NCI-H2081 treated with DMSO at 0.1 percent for 48 hours (cell line): ENCODE measurements at regions not wholly inside any gene's neighbourhood (a gene's known extent, or its start where the extent isn't known, plus 50 kb on each side); places are given as distances from the start of the nearest gene placed in this dataset.
"Not testable (repeated sequence)": the region's sequence is repeated elsewhere in the genome, so short reads cannot be mapped to it uniquely, and the experiment has no call there.

Source experiments
- DNase-seq: peaks from one replicate; lab custom pipeline; 2025; lab: John Stamatoyannopoulos, UW

GRCh38 chr12:84391176-84391575 lies 521.4 kb downstream of the SLC6A15 start:
- DNase-seq = not testable (repeated sequence)

DNA sequence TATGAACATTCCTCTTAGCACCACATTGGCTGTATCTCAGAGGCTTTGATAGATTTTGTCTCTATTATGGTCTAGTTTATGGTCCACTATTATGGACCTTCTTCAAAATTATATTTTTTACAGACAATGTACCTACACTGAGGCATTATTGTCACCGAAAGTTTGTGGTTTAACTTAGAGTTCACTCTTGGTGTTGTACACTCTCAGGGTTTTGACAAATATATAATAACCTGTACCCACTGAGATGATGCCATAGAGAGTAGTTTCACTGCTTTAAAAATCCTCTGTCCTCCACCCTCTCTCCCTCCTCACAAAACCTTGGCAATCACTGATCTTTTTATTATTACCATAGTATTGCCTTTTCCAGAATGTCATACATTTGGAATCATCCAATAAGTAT lies 528.2 kb downstream of the SLC6A15 start:
- DNase-seq = no peak

GRCh38 chr12:84382486-84382885 lies 530.1 kb downstream of the SLC6A15 start:
- not testable (repeated sequence) for DNase-seq

- no peak for DNase-seq
These were observed 536.3 kb downstream of the SLC6A15 start for GRCh38 chr12:84376320-84376719.

DNA sequence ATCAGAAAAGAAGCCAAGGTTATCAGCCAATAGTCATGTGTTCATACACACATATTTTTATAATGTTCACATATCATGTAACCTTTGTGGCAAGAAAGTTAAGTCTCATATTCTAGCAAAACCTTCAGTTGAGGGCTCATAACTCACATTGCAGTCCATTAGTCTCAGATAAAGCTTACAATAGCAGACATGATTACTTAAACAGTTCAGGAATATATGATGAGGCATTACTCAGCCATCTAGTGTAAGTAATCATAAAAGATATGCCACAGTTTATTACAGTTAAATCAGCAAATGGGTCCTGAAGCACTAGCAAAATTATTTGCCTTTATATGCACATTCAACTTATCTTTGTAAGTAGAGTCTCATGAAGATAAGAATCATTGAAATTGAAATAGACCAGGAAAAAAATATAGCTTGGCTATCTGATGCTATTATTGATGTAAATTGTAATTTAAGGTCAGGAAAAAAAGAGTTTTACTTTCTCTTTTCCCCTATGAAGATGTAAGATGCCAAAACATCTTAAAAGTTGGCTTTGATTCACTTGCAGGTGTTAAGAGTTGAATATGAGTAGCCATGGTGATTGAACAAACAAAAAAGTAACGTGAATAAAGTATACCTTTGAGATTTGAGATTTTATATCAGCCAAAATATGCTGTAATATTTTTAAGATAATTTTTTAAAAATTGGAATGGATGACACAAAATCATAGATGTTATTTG lies 537.0 kb downstream of the SLC6A15 start:
- DNase-seq = no peak

GRCh38 chr12:84362552-84362897 lies 550.1 kb downstream of the SLC6A15 start:
- DNase-seq = no peak

DNA sequence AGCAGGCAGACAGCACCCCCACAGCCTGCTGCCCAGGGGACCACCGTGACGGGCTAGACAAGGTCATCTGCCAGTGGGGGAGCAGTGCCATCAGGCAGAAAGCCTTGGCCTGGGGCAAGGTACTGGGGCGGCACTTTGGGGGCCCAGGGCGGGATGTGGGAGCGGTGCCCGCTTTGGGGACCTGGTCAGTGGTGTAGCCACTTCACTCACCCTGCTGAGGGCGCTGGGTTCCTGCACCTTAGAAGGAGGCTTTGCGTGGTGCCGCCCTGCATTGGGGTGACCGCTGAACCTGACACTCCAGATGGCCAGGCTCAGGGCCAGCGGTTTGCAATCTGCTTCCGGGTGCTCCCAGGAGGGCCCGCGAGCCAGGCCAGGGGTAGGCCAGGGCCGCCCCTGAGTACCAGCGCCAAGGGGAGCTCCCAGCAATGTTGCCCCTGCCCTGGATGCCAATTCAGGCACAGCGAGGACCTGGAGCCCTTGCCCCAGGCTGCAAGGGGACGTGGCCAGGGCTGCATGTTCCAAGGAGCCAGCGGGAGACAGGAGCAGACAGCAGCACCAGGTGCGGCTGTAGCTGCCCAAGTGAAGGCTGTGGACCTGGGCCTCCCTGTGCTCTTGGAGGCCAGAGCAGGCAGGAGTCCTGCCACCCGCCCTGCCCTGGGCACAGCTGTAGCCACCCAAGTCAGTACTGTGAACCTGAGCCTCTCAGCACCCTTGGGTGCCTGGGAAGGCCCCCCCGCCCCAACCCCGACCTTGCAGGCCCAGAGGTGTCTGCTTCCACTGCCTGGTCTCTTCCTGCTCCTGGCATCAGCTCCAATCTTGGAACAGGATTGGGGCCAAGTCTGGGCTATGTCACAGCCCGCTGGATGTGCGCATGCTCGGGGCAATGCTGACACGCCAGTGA lies 550.7 kb downstream of the SLC6A15 start:
- no peak for DNase-seq

DNA sequence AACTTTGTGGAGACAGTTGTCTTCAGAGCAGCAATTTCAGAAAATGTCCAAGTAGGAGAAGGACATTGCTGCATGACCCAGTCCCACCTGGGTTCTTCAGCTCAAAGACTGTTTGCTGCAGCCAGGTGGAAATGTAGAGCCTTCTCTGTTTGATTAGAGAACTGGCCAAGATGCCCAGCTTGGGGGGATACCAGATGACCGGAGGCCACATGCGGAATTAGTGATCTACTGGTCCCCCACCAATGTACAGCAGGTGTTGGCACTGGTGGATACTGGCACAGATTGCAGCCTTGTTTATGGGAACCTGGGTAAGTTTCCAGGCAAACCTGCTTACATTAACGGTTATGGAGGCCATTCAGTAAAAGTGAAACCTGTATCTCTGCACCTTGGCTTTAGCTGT lies 555.3 kb downstream of the SLC6A15 start:
- DNase-seq = no peak

GRCh38 chr12:84356224-84356623 lies 556.4 kb downstream of the SLC6A15 start:
- DNase-seq = no peak

- no peak for DNase-seq
These were observed 557.0 kb downstream of the SLC6A15 start for GRCh38 chr12:84355561-84355960.

GRCh38 chr12:84348582-84348981 lies 564.0 kb downstream of the SLC6A15 start:
- no peak for DNase-seq

DNA sequence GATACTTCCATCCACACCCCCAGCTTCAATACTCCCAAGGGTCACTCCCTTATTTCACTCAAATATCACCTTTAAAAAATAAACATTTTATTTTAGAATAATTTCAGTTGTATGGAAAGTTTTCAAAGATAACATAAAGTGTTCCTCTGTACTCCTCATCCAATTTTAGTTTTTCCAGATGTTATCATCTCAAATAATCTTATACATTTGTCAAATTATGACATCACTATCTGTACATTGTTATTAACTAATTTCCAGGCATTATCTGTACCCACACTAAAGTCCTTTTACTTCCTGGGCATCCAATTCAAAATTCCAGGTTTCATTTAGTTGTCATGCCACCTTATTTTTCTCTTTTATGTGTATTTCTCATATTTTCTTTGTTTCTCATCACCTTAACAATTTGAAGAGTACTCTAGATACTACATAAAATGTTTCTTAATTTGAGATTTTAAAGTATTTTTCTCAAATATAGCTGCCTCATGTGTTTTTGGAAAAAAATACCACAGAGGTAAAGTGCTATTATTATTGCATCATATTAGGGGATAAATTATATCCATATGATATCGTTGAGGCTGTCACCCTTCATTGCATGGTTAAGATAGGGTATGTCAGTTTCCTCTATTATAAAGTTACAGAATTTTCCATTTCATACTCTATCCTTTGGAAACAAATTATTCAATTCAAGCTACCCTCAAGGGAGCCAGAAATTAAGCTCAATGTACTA lies 571.0 kb downstream of the SLC6A15 start:
- DNase-seq = no peak

DNA sequence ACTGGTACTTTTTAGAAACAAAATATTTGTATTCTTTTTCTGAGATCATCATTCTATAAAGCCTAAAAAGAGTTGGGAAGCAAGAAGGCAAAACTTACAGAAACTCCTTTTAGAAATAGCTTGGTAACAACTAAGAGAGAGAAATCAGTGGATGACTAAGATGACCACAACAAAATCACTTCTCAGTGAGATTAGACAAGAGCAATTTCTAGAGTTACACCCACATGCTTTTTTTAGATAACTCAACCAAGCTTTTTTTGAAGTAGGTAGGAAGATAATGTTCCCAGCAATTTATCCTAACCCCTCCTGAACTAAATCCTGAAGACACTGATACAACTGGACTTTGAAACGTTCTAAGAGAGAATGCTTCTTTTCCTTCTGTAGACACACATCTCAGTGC lies 576.4 kb downstream of the SLC6A15 start:
- no peak for DNase-seq

DNA sequence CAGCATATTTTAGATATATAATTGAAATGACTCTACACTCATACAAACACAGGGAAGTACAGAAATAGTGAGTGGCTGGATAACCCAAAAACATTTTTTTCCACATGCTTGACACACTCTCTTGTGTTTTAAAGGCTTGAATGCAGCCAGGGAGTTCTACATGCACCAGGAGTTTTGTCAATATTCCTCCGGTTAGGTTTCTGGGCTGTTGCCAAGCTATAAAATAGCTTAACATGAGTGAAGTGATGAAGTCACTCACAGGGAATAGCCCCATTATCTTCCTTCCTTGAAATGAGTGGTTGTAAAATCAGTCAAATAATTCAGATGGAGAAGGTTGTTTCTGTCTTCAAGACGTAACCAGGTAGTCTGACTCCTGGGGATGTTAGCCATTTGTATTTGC lies 582.7 kb downstream of the SLC6A15 start:
- DNase-seq = no peak

GRCh38 chr12:84315926-84316325 lies 596.7 kb downstream of the SLC6A15 start:
- DNase-seq = no peak

- DNase-seq = no peak
These were observed 599.3 kb downstream of the SLC6A15 start for GRCh38 chr12:84313323-84313675.

DNA sequence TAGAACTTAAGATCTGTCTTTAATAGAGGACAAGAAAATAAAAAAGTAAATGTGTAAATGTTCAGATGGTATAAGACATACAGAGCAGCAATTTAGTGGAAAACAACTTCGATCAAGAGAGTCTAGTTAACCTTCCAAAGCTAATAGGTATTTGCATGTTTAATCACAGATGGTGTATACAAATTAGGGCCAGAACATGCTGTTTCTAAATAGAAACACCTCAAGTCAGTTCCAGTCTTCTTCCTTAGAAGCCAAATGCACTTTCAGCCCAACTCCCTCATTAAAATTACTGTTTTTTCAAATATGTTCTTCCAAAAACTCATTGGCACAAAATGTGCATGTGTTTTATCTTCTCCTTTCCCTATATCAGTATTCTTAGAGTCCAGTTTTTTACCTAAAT lies 604.4 kb downstream of the SLC6A15 start:
- DNase-seq = no peak

GRCh38 chr12:84305144-84305543 lies 607.5 kb downstream of the SLC6A15 start:
- DNase-seq = no peak

DNA sequence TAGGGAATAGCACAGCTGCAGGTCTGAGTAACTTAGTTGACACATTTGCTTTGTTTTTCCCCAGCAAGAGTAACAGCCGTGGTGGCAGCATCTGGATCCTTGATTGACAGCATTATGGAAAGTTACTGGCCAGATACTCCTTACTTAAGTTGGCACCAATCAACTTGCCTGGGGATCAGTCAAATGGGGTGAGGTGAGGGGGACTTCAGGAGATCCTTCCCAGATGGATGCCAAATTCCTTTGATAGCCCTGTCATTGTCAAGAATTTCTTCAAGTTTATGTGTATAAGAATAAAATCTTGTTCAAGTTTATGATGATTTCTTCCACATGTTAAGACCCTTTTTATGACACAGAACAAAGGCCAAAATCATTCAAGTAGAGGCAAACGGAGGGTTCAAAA lies 618.4 kb downstream of the SLC6A15 start:
- no peak for DNase-seq

DNA sequence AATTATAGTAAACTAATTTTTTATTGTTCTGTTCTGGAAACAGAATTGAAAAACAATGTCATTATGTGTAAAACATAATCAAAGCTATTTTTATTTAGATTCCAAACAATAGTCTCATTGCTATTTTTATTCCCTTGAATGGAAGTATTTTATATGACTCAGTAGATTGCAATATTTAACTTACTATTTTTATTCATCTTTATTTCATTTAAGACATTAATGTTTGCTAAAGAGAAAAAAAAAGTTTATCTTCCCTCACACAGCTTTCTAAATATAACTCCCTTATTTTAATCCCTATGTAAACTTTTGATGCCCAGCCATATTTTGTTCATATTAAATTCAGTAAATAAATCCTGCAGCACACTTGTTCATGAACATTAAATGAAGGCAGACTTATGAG lies 622.4 kb downstream of the SLC6A15 start:
- DNase-seq = no peak

- DNase-seq = no peak
These were observed 634.6 kb downstream of the SLC6A15 start for GRCh38 chr12:84277986-84278385.

GRCh38 chr12:84276215-84276614 lies 636.4 kb downstream of the SLC6A15 start:
- no peak for DNase-seq

DNA sequence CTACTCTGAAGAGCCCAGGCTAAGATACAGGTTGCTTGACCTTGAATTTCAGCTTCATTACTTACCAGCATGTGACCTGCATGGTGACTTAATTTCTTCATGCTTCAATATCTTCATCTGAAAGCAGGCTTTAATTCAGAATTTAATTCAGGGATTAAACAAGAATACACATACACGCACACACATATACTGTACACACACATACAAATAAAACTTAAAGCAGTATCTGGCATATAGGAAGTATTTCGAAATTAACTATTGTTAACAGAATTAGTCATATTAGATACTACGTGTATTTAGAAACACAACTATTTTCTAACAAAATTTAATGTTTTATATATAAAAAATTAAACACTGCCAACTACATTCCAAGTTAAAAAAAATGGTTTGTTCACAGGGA lies 640.3 kb downstream of the SLC6A15 start:
- DNase-seq = no peak
